Ovary (tissue), 7 donors: ENCODE measurements at regions not wholly inside any gene's neighbourhood (a gene's known extent, or its start where the extent isn't known, plus 50 kb on each side); places are given as distances from the start of the nearest gene placed in this dataset.

Experiments
- DNase-seq, 5 donors: peaks; one replicate each; pipeline ENCODE4 v3.0.0-alpha.2; 2019 to 2020
- H3K27ac ChIP-seq, 2 donors: fragments of 200-600 bp; one replicate each; pipeline versions ENCODE4 v1.5.1 to v1.8.0; 2019 to 2022
- H3K27me3 ChIP-seq: fragments of 200-600 bp; one replicate; pipeline ENCODE4 v1.8.0; 2022
- H3K36me3 ChIP-seq: fragments of 200-600 bp; sonication (generic); one replicate; pipeline ENCODE4 v1.5.1; 2019
- H3K4me1 ChIP-seq: one replicate; pipeline ENCODE4 v1.8.1; 2013; ENCODE audit warnings: mild to moderate bottlenecking, moderate library complexity; ENCODE audit not compliant: insufficient read depth
- H3K4me3 ChIP-seq: fragments of 200-600 bp; sonication (generic); one replicate; pipeline ENCODE4 v1.5.1; 2017
- H3K9me3 ChIP-seq, 2 donors: fragments of 200-600 bp in 1 of 2; sonication (generic) in 1 of 2; one replicate each; pipeline versions ENCODE4 v1.5.1 to v1.8.1; 2013 to 2019; ENCODE audit warnings: mild to moderate bottlenecking in 1 of 2, moderate library complexity in 1 of 2
- EP300 ChIP-seq: sonication (generic); formaldehyde crosslinking; IDR thresholded peaks from one replicate; pipeline ENCODE4 v1.6.1; 2017; ENCODE audit warnings: antibody characterized with exemption
- POLR2A ChIP-seq: fragments of 450-650 bp; IDR thresholded peaks from one replicate; pipeline ENCODE4 v1.6.1; 2017; ENCODE audit warnings: antibody characterized with exemption, mild to moderate bottlenecking, moderate library complexity
- WGBS, 3 donors: extraction: QIAGEN DNeasy Blood & Tissue Kit in 1 of 3; methylation state at CpG; one replicate each; pipeline versions ENCODE4 v1.1.5 to v1.1.7; 2013 to 2017; 5-methylcytosine and 5-hydroxymethylcytosine counted together
- intact Hi-C, 4 donors: fragments of 100-400 bp; cut with DNase I; formaldehyde crosslinking; loops; one replicate each; pipeline versions ENCODE4 v1.11.0 to v1.15.1; 2022 to 2023
- TF ChIP-seq, protein P1 (sequence below), 3 donors: fragments of 450-650 bp in 2 of 3; fragments of 200-600 bp in 1 of 3; IDR thresholded peaks; one replicate each; pipeline versions ENCODE4 v1.5.1 to v1.8.0; 2016 to 2022; ENCODE audit warnings: antibody characterized with exemption in 3 of 3, mild to moderate bottlenecking in 1 of 3
- donor health status: DM: no; HTN: no; CAD: no; lungs with moderate emphysema.
- donor health status: DM: no; HTN: no; CAD: no.
- donor health status: Bipolar disorder and iron deficiency.
- donor health status: DM: no; HTN: no; CAD: no.
- donor health status: DM: yes; HTN: yes; CAD: no.

DNA sequence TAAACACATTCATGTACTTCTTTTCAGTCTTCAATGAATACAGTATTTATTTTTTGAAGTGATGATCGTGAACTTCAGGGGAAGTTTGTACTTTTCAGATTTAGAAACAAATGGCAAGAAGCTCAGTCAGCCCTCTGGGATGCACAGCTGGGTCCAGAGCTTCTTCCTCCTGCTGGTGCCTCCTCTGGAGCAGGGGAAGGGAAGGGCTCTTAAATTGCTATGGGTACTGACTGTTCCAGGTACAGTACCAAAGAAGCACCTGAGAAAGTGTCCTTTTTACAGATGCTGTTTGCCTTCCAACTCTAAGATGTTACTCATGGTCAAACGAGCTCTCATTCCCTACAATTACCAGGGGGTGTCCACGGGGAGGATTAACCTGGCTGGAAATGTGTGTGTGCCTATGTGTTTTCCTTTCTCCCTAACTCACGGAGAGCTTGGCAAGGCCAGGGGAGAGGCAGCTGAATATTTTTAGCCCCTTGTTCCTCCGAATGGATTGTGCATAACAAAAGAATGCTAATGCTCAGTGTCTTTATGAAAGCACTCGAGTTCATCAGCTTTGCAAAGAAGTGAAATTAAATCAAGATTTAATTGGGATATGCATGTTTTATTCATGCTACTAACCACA, 313.7 kb upstream of the CADM1 start:
- no peak overlapping the region for H3K27ac ChIP-seq
- WGBS, 3 donors: 35 to 54% (median 36%) methylated on average over 6 of the region's 6 CpGs
- no peaks in the 10 kb centered on the region for H3K4me1 ChIP-seq
- no peak for TF ChIP-seq POLR2A
- TF ChIP-seq, protein P1, sequence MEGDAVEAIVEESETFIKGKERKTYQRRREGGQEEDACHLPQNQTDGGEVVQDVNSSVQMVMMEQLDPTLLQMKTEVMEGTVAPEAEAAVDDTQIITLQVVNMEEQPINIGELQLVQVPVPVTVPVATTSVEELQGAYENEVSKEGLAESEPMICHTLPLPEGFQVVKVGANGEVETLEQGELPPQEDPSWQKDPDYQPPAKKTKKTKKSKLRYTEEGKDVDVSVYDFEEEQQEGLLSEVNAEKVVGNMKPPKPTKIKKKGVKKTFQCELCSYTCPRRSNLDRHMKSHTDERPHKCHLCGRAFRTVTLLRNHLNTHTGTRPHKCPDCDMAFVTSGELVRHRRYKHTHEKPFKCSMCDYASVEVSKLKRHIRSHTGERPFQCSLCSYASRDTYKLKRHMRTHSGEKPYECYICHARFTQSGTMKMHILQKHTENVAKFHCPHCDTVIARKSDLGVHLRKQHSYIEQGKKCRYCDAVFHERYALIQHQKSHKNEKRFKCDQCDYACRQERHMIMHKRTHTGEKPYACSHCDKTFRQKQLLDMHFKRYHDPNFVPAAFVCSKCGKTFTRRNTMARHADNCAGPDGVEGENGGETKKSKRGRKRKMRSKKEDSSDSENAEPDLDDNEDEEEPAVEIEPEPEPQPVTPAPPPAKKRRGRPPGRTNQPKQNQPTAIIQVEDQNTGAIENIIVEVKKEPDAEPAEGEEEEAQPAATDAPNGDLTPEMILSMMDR (IDR thresholded peaks at IDR 0.05): no peak
- TF ChIP-seq EP300: no peak
- H3K9me3 ChIP-seq: no peaks in the 10 kb centered on the region
- H3K36me3 ChIP-seq: no peaks in the 10 kb centered on the region
- intact Hi-C loops: no loop called here
- no peak for DNase-seq
- no peak overlapping the region for H3K4me3 ChIP-seq
- no peaks in the 10 kb centered on the region for H3K27me3 ChIP-seq

DNA sequence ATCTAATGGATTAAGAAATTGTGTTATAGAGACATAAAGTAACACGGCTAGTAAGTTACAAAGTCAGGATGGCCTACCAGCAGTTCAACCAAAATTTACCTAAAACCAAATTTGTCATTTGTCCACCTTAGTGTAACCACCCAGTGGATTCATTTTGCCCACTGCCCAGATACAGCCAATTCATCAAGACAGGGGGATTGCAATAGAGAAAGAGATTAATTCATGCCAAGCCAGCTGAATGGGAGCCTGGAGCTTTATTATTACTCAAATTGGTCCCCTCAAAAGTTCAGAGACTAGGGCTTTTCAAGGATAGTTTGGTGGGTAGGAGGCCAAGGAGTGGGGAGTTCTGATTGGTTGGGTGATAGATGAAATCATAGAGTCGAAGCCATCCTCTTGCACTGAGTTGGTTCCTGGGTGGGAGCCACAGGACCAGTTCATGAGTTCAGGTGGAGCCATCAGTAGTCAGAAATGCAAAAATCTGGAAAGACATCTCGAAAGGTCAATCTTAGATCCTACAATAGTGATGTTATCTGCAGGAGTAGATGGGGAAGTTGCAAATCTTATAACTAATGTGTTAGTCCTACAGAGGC, 304.2 kb upstream of the CADM1 start:
- TF ChIP-seq, protein P1 (IDR thresholded peaks at IDR 0.05): no peak
- TF ChIP-seq POLR2A (no peak), EP300 (no peak)
- Histone ChIP-seq H3K27me3 (no peaks in the 10 kb centered on the region), H3K27ac (no peak overlapping the region), H3K4me3 (no peak overlapping the region), H3K9me3 (no peaks in the 10 kb centered on the region), H3K36me3 (no peaks in the 10 kb centered on the region), H3K4me1 (no peaks in the 10 kb centered on the region)
- no peak for DNase-seq
- intact Hi-C loops: no loop called here
- 65 to 80% (median 78%) methylated on average over 3 of the region's 3 CpGs for WGBS, 3 donors

DNA sequence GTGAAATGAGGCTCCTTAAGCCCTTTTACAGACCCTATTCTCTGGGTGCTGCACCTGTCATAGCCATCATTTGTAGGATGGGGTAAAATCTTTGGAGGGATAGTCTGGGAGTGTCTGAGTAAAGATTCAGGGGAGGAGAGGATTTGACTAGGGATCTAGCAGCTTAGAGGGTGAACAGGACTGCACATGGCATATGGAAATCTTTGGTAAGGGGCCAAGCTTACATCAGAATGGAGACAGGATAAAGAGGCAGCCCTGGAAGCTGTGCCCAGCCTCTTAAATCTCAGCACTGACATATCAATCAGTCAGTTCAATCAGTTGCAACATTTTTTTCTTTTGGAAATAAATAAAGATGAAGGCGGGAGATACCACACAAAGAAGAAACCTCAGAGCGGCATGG, 301.8 kb upstream of the CADM1 start:
- WGBS, 3 donors: 62 to 66% (median 65%) methylated on average over 2 of the region's 2 CpGs
- TF ChIP-seq, protein P1 (IDR thresholded peaks at IDR 0.05): no peak
- TF ChIP-seq EP300: no peak
- no peaks in the 10 kb centered on the region for H3K4me1 ChIP-seq
- H3K27me3 ChIP-seq: no peaks in the 10 kb centered on the region
- no peaks in the 10 kb centered on the region for H3K9me3 ChIP-seq
- no peaks in the 10 kb centered on the region for H3K36me3 ChIP-seq
- no peak overlapping the region for H3K27ac ChIP-seq
- no peak overlapping the region for H3K4me3 ChIP-seq
- no peak for DNase-seq
- intact Hi-C loops: no loop called here

DNA sequence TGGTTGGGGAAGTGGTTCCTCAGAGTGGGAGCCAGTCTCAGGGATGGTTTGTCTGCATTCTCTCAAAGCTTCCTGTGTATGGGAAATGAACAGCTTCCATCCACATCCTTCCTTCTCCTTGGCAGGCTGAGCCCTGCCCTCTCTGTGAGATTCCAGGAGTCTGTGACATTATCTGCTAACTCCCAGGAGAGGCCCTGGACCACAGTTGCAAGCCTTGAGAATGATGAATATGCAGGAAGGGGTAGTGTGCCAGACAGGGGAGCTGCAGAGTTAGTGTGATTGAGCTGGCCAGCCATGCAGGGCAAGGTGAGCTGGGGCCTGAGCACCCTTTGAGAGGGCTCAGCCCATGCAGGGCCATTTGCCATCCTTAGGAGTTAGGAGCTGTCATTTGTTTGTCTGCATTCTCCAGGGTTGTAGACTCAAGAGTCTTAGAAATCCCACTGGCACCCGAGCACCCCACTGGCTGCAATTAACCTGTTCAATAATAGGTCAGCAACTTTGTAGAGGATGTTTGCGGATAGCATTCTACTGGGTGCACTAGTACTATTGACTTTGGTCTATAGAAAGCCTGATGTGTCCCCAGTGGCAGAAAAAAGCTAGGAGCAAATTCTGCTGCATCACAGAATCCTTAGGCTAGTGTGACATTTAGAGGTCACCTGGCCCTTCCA, 299.0 kb upstream of the CADM1 start:
- H3K36me3 ChIP-seq: no peaks in the 10 kb centered on the region
- intact Hi-C loops: no loop called here
- H3K27ac ChIP-seq: no peak overlapping the region
- WGBS, 3 donors: 85 to 95% (median 90%) methylated on average over 2 of the region's 2 CpGs
- no peaks in the 10 kb centered on the region for H3K4me1 ChIP-seq
- no peaks in the 10 kb centered on the region for H3K27me3 ChIP-seq
- no peak for DNase-seq
- TF ChIP-seq POLR2A (no peak), EP300 (no peak)
- TF ChIP-seq, protein P1 (IDR thresholded peaks at IDR 0.05): no peak
- no peak overlapping the region for H3K4me3 ChIP-seq
- no peaks in the 10 kb centered on the region for H3K9me3 ChIP-seq
